Breast epithelium (tissue), 4 donors: ENCODE measurements at regions not wholly inside any gene's neighbourhood (a gene's known extent, or its start where the extent isn't known, plus 50 kb on each side); places are given as distances from the start of the nearest gene placed in this dataset.

Experiments
- DNase-seq, 2 donors: peaks; one replicate each; pipeline ENCODE4 v3.0.0-alpha.2; 2019; ENCODE audit warnings: low spot score in 2 of 2
- H3K27ac ChIP-seq, 2 donors: fragments of 200-600 bp; sonication (generic) in 1 of 2; one replicate each; pipeline ENCODE4 v1.5.1; 2016 to 2019; ENCODE audit warnings: mild to moderate bottlenecking in 1 of 2
- H3K27me3 ChIP-seq, 2 donors: fragments of 200-600 bp; sonication (generic) in 1 of 2; one replicate each; pipeline versions ENCODE4 v1.5.1 to v1.6.0; 2017 to 2019; ENCODE audit warnings: control low read depth in 1 of 2, mild to moderate bottlenecking in 1 of 2
- H3K36me3 ChIP-seq: fragments of 200-600 bp; one replicate; pipeline ENCODE4 v1.5.1; 2019
- H3K4me1 ChIP-seq, 2 donors: fragments of 200-600 bp; sonication (generic); one replicate each; pipeline ENCODE4 v1.5.1; 2016 to 2019; ENCODE audit warnings: control low read depth in 1 of 2
- H3K4me3 ChIP-seq, 3 donors: fragments of 200-600 bp; sonication (generic); 1 replicate in 2 of 3; 2 replicates in 1 of 3; pipeline ENCODE4 v1.5.1; 2016 to 2019; ENCODE audit warnings: mild to moderate bottlenecking in 3 of 3, moderate library complexity in 2 of 3
- H3K9me3 ChIP-seq, 2 donors: fragments of 200-600 bp; sonication (generic) in 1 of 2; one replicate each; pipeline ENCODE4 v1.5.1; 2016 to 2019; ENCODE audit warnings: control low read depth in 1 of 2
- CTCF ChIP-seq, 3 donors: fragments of 450-650 bp; IDR thresholded peaks; one replicate each; pipeline ENCODE4 v1.5.1; 2016 to 2017; ENCODE audit warnings: antibody characterized with exemption in 3 of 3, mild to moderate bottlenecking in 3 of 3, moderate library complexity in 3 of 3
- POLR2A ChIP-seq: fragments of 450-650 bp; IDR thresholded peaks from one replicate; pipeline ENCODE4 v1.6.1; 2016; ENCODE audit warnings: antibody characterized with exemption, mild to moderate bottlenecking, moderate library complexity
- POLR2AphosphoS5 ChIP-seq, 3 donors: sonication (generic); formaldehyde crosslinking; IDR thresholded peaks; one replicate each; pipeline ENCODE4 v1.6.1; 2017; ENCODE audit warnings: antibody characterized with exemption in 3 of 3
- intact Hi-C: fragments of 100-400 bp; cut with DNase I; formaldehyde crosslinking; loops from one replicate; pipeline ENCODE4 v1.15.1; 2023; ENCODE audit warnings: low total_unique reads

GRCh38 chr7:33781796-33782195, 123.5 kb upstream of the BMPER start:
- Histone ChIP-seq H3K9me3 (peaks cover 0 to 3% of the 10 kb centered on the region in 2 donors), H3K27me3 (no peaks in the 10 kb centered on the region), H3K4me3 (no peak overlapping the region), H3K27ac (no peak overlapping the region), H3K4me1 (no peaks in the 10 kb centered on the region), H3K36me3 (no peaks in the 10 kb centered on the region)
- no peak for DNase-seq
- TF ChIP-seq POLR2A (no peak), CTCF (IDR thresholded peaks at IDR 0.05) (no peak), POLR2AphosphoS5 (IDR thresholded peaks at IDR 0.05) (no peak)
- intact Hi-C loops, result no loop called here

- Histone ChIP-seq H3K4me1 (no peaks in the 10 kb centered on the region), H3K27me3 (no peaks in the 10 kb centered on the region)
- intact Hi-C loops, result no loop called here
These were observed 121.3 kb upstream of the BMPER start for GRCh38 chr7:33784000-33784399.

GRCh38 chr7:33788531-33788930, 116.8 kb upstream of the BMPER start:
- TF ChIP-seq POLR2AphosphoS5 (IDR thresholded peaks at IDR 0.05) (no peak), POLR2A (no peak), CTCF (IDR thresholded peaks at IDR 0.05) (no peak)
- no peak for DNase-seq
- Histone ChIP-seq H3K4me1 (no peaks in the 10 kb centered on the region), H3K4me3 (no peak overlapping the region), H3K36me3 (no peaks in the 10 kb centered on the region), H3K27ac (no peak overlapping the region), H3K9me3 (no peaks in the 10 kb centered on the region), H3K27me3 (no peaks in the 10 kb centered on the region)
- intact Hi-C loops, result no loop called here

More at GRCh38 chr7:33784000-33784399, 121.3 kb upstream of the BMPER start:
- DNase-seq, result no peak
- TF ChIP-seq CTCF (IDR thresholded peaks at IDR 0.05), result no peak
- no peak for TF ChIP-seq POLR2A
- no peak for TF ChIP-seq POLR2AphosphoS5 (IDR thresholded peaks at IDR 0.05)
- no peak overlapping the region for H3K4me3 ChIP-seq
- H3K36me3 ChIP-seq, result no peaks in the 10 kb centered on the region
- H3K27ac ChIP-seq, result no peak overlapping the region
- peaks cover 0 to 3% of the 10 kb centered on the region in 2 donors for H3K9me3 ChIP-seq

GRCh38 chr7:33789871-33790630, 115.3 kb upstream of the BMPER start:
- no peak overlapping the region for H3K27ac ChIP-seq
- no peaks in the 10 kb centered on the region for H3K27me3 ChIP-seq
- no peak for DNase-seq
- intact Hi-C loops, result no loop called here
- no peaks in the 10 kb centered on the region for H3K4me1 ChIP-seq
- H3K4me3 ChIP-seq, result no peak overlapping the region
- no peaks in the 10 kb centered on the region for H3K36me3 ChIP-seq
- H3K9me3 ChIP-seq, result no peaks in the 10 kb centered on the region
- TF ChIP-seq POLR2AphosphoS5 (IDR thresholded peaks at IDR 0.05), result no peak
- no peak for TF ChIP-seq POLR2A
- no peak for TF ChIP-seq CTCF (IDR thresholded peaks at IDR 0.05)

GRCh38 chr7:33790746-33791145, 114.6 kb upstream of the BMPER start:
- DNase-seq, result no peak
- TF ChIP-seq CTCF (IDR thresholded peaks at IDR 0.05) (no peak), POLR2AphosphoS5 (IDR thresholded peaks at IDR 0.05) (no peak), POLR2A (no peak)
- H3K4me3 ChIP-seq, result no peak overlapping the region

More at GRCh38 chr7:33790746-33791145, 114.6 kb upstream of the BMPER start:
- no peaks in the 10 kb centered on the region for H3K9me3 ChIP-seq
- H3K27me3 ChIP-seq, result no peaks in the 10 kb centered on the region
- intact Hi-C loops, result no loop called here
- H3K4me1 ChIP-seq, result no peaks in the 10 kb centered on the region
- no peaks in the 10 kb centered on the region for H3K36me3 ChIP-seq
- no peak overlapping the region for H3K27ac ChIP-seq
